ENCODE measurements at regions not wholly inside any gene's neighbourhood (a gene's known extent, or its start where the extent isn't known, plus 50 kb on each side); places are given as distances from the start of the nearest gene placed in this dataset.

DNA sequence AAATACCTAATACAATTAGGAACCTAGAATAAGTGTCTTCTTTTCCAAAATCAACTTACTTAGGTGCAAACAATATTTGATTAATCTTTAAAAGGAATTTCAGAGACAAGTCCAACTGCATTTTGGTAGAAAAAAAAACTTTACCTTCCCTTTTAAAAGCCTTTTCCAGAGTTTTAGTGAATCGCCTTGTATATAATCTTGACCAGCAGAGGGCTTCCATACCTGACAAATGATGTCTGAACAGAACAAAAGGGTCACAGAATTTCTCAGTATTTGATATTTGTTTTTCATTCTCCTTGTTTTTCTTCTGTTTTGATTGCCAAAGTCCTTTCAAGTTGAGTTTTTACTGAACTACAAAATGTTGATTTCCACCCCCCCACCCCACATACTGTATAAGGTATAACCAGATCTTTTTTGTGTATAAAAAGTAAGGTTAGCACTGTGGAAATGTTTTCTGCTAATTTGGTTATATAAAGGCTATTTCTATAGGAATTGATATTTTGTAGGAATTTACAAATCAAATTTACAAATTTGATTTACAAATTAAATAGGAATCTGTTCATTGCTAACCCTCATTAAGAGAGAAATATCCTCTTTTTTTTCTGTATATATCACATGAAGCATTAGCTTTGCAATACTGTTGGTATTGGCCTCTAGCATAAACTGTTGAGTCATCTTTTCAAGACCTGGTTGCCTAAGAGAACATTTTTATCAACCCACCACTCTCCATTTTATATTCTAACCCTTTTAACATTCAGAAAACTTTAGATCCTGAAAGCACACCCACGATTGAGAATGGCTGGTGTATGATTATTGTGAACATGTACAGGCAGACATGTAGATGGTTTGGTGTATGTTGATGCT is 464.1 kb upstream of the RARB start:
- in situ Hi-C loops (cut with HindIII; ENCODE audit: low sequenced_read_pairs): no loop called here

DNA sequence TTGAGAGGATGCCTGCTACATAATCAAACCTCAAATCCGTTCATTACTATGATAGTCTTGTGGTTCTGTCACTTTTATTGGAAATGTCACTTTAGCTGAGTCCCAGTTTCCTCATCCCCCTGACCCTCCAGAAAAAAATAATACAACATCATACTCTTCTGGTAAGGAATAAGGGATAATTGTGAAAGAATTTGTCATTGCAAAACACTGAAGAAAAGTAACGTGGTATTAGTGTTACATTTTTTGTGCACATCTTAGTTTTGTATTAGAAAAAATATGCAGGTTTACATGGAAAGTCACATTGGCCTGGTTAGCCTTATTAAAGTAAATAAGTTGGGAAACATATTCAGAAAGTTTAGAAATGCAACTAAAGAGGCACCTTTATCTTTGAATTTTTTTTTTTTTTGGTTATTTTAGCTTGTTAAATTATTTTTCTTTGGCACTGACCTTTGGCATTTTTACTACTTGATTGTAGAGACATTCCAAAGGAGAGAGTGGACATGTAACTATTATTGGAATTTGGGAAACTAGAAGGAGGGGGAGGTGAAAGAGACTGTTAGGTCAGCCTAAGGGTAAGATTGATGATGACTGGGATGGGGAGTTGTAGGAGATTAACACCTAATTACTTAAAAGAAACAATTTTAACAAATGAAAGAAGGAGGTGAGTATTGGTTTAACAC is 462.2 kb upstream of the RARB start:
- in situ Hi-C loops (cut with HindIII; ENCODE audit: low sequenced_read_pairs): no loop called here

DNA sequence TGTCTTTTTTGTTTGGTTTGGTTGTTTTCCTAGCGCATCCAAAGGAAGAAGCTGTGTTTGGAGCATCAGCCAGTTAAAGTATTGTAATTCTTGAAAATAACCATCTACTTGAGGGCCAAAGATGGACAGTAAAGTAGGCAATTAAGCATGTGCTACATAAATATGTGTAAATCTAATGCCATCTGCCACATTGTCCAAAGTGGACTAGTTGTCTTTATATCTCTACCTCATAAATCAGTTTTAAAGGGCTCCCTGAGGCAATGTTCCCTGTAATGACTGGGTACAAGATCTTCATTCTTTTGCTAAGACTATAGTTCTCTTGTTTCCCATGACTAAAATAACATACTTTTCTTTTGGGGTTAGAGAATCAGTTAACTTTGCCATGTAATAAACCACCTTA is 460.0 kb upstream of the RARB start:
- in situ Hi-C loops (cut with HindIII; ENCODE audit: low sequenced_read_pairs): no loop called here

GRCh38 chr3:24972491-24972890 is 455.6 kb upstream of the RARB start:
- in situ Hi-C loops (cut with HindIII; ENCODE audit: low sequenced_read_pairs): loop anchor here (5.0 kb wide), 1 partner anchor 50 kb away; no protein-coding TSS in a partner anchor

GRCh38 chr3:24981309-24981708 is 446.8 kb upstream of the RARB start:
- in situ Hi-C loops (cut with HindIII; ENCODE audit: low sequenced_read_pairs): no loop called here

DNA sequence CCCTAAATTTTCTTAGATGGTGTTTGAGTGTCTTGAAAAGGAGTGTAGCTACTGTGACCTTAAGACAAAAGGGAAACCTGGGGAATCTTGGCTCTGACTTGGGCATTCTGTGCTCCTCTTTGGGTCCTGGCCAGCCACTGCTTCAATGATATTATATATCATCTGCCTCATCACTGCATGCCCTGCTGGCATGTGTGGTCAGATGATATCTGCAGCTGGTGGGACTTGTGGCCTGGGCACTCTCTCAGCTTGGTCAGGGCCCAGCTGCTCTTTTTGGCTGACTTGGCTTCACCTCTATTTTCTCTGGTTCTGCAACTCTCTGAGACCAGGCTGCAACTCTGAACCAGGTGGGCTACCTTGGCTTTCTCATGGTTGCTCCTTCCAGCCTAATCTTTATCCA is 446.1 kb upstream of the RARB start:
- in situ Hi-C loops (cut with HindIII; ENCODE audit: low sequenced_read_pairs): no loop called here

GRCh38 chr3:24985668-24986067 is 442.4 kb upstream of the RARB start:
- in situ Hi-C loops (cut with HindIII; ENCODE audit: low sequenced_read_pairs): no loop called here

DNA sequence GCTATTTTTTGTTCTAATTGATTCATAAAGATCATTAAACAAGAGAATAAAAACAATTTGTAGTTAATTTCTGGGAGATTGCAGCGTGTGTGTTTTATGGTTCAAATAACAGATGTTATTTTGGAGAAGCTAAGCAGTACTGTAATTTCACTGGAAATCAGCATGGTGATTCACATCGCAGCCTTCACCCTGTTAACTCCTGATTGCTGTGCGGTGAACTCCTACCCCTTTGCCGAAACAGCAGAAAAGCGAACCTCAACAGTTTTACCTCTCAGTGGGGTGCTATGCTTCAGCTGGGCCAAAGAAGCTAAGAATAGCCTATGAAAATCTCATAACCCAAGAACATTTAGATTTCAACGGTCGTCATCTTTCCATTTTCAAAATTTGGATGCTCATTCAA is 441.5 kb upstream of the RARB start:
- in situ Hi-C loops (cut with HindIII; ENCODE audit: low sequenced_read_pairs): no loop called here

DNA sequence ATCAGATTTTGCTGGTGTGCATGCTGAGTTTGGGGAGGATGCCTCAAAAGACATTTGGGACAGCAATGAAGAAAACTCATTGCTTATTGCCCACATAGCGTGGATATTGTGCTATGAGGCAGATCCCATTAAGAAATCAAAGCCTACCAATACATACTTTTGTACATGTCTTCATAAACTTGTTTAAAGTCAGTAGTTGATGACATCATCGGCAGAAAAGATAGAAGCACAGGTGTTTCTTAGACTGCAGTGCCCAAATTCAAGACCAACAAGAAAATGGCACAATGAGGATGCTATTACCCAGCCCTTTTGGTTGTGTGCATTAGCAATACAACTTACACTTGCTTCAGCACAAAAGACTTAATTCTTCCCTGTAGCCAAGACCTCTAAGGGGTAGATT is 428.7 kb upstream of the RARB start:
- in situ Hi-C loops (cut with HindIII; ENCODE audit: low sequenced_read_pairs): no loop called here

- in situ Hi-C loops (cut with HindIII; ENCODE audit: low sequenced_read_pairs): no loop called here
Measured at GRCh38 chr3:25000971-25001591, 427.0 kb upstream of the RARB start.

GRCh38 chr3:25002052-25002451 is 426.0 kb upstream of the RARB start:
- in situ Hi-C loops (cut with HindIII; ENCODE audit: low sequenced_read_pairs): no loop called here

- in situ Hi-C loops (cut with HindIII; ENCODE audit: low sequenced_read_pairs): no loop called here
Measured at GRCh38 chr3:25007974-25008658, 419.9 kb upstream of the RARB start.

- in situ Hi-C loops (cut with HindIII; ENCODE audit: low sequenced_read_pairs): no loop called here
Measured at GRCh38 chr3:25009665-25010064, 418.4 kb upstream of the RARB start.

DNA sequence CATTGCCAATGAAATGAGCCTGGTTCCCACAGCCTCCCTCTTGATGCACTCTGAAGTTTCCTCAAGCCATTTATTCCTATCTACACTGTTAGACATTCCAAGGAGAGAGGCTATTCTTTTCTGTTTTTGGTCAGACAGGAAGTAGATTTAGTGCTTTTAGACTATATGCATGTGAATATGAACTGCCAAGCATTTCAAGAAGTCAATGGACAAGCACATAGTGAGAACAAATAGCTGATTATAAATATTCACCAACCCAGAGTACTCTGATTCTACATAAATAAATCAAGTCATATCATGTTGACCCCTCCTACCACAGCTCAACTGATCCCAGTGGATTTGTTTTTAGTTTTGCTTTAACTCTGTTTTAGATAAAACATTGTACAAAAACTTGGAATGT is 412.5 kb upstream of the RARB start:
- in situ Hi-C loops (cut with HindIII; ENCODE audit: low sequenced_read_pairs): no loop called here

GRCh38 chr3:25018909-25019308 is 409.2 kb upstream of the RARB start:
- in situ Hi-C loops (cut with HindIII; ENCODE audit: low sequenced_read_pairs): no loop called here

DNA sequence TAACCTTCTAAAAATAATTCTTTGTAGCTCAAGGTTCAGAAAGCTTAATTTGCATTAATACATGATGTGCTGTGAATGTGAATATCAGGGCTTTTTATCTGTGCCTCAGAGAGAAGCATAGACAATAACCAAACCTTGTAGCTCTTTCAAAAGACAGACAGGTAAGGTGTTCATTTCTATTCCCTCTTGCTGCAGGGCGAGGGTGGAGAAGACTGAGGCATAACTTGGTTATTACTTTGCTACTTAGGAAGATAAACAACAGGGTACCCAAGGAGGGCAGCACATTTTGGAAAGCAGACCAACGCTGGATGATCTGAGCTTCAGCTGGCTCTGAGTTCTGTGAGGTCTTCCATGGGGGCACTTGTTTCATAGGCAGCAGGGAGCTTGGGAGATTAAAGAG is 408.6 kb upstream of the RARB start:
- in situ Hi-C loops (cut with HindIII; ENCODE audit: low sequenced_read_pairs): no loop called here

DNA sequence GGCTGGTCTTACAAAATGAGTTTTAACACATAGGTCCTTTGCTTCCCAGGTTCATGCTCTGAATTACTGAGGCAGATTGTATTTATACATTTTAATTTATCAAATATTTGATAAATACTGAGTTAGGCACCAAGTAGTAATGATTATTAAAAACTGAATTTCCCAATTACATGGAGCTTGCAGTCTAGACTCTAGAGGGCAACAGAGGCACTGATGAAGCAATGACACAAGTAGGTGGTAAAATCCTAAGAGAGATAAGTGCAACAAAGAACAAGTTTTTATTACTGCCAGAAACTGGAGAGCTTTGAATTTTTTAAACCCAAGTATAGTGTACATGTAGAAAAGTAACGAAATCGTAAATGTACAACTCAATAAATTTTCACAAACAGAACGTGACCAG is 406.2 kb upstream of the RARB start:
- in situ Hi-C loops (cut with HindIII; ENCODE audit: low sequenced_read_pairs): no loop called here

GRCh38 chr3:25023876-25024275 is 404.2 kb upstream of the RARB start:
- in situ Hi-C loops (cut with HindIII; ENCODE audit: low sequenced_read_pairs): no loop called here

DNA sequence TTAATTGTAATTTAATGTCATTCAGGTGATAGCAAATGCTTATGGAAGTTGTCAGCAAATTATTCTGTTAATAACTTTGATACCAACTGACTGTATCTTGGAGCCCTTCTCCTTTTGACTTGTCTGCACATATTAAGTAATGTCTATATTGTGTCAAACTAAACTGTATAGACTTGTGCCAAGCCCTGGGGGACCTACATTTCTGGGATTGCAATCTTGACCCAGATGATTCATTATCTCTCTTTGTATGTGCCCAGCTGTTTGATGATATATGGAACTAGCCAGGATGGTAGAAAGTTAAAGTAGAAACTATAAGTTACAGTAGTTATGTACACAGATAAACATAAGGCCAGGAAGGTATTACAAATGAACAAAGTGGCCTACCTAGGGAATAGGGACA is 402.8 kb upstream of the RARB start:
- in situ Hi-C loops (cut with HindIII; ENCODE audit: low sequenced_read_pairs): no loop called here

GRCh38 chr3:25027650-25028049 is 400.4 kb upstream of the RARB start:
- in situ Hi-C loops (cut with HindIII; ENCODE audit: low sequenced_read_pairs): no loop called here

GRCh38 chr3:25029820-25030219 is 398.2 kb upstream of the RARB start:
- in situ Hi-C loops (cut with HindIII; ENCODE audit: low sequenced_read_pairs): no loop called here

Measured in endothelial cell of hepatic sinusoid (primary cell).